C4-2B (cell line): ENCODE measurements at regions not wholly inside any gene's neighbourhood (a gene's known extent, or its start where the extent isn't known, plus 50 kb on each side); places are given as distances from the start of the nearest gene placed in this dataset.

Experiments used
- CTCF ChIP-seq: fragments of 450-650 bp; conservative IDR thresholded peaks from 2 replicates; pipeline ENCODE4 v1.5.1; 2017; ENCODE audit warnings: mild to moderate bottlenecking
- ZFX ChIP-seq: fragments of 450-650 bp; IDR thresholded peaks from 2 replicates; pipeline ENCODE4 v1.6.1; 2017

GRCh38 chr6:166839569-166839968 lies 116.8 kb downstream of the RNASET2 start:
- TF ChIP-seq CTCF (no peak), ZFX (no peak)
